ENCODE measurements at regions not wholly inside any gene's neighbourhood (a gene's known extent, or its start where the extent isn't known, plus 50 kb on each side); places are given as distances from the start of the nearest gene placed in this dataset.
"Not testable (repeated sequence)": the region's sequence is repeated elsewhere in the genome, so short reads cannot be mapped to it uniquely, and the experiment has no call there.

DNA sequence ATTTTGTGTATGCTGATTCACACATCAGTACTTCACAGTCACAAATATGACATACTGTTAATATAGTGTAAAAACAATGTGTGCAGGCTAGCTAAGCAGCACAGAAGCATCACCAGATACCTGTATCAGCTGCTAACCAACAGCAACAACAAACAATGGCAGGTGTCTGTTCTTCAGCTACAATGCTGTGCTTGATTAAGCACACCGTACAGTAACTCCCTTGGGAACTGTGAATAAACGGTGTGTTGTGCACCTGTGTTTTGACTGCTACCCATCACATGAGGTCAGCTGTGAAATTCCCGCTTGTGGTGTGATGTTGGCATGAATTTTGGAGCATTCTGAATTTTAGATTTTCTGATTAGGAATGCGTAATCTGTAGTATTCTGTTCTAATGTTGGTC is 379.7 kb upstream of the FAT1 start:
- Mint-ChIP-seq H3K4me3 (no peak overlapping the region), H3K4me1 (ENCODE audit: low read depth) (no peaks in the 10 kb centered on the region), H3K27ac (no peak overlapping the region), H3K9me3 (peaks cover 3% of the 10 kb centered on the region), H3K27me3 (ENCODE audit: low read depth) (no peaks in the 10 kb centered on the region), H3K36me3 (ENCODE audit: low read depth) (no peaks in the 10 kb centered on the region)

DNA sequence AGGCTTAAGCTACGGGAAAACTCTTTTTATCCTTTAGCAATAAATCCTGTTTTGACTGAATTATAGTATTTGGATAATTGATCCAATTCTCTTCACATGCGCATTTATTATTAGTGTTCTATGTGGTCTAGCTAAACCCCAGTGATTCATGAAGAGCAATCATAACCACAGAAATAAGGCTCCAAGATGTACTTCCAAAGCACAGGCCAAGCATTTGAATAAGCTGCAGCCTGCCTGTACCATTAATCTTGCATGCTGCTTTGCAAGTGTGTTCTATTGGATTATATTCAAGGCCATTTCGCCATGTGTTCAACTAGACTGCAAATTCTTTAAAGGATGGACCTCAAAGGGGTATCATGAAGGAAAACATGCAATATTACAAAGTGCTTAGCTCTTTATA is 385.2 kb upstream of the FAT1 start:
- Mint-ChIP-seq H3K27me3 (ENCODE audit: low read depth) (no peaks in the 10 kb centered on the region), H3K9me3 (peaks cover 9% of the 10 kb centered on the region), H3K4me1 (ENCODE audit: low read depth) (no peaks in the 10 kb centered on the region), H3K27ac (no peak overlapping the region), H3K36me3 (ENCODE audit: low read depth) (no peaks in the 10 kb centered on the region), H3K4me3 (no peak overlapping the region)

DNA sequence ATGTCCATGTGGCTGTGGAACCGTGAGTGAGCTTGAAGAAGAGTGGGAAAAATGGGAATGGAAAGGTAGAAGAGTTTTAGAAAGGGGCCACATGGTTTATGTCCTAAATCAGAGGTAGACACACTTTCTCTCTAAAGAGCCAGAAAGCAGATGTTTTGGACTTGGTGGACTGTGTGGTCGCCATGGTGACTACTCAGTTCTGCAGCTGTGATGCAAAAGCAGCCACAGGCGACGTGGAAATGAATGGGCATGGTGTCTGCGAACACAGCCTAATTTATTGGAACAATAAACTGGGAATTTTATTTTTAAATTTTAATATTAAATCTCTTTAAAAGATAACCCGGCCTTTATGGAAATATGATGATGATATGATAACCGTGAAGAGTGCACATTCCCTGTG is 386.0 kb upstream of the FAT1 start:
- Mint-ChIP-seq H3K4me1 (ENCODE audit: low read depth) (no peaks in the 10 kb centered on the region), H3K9me3 (peaks cover 9% of the 10 kb centered on the region), H3K27ac (no peak overlapping the region), H3K4me3 (no peak overlapping the region), H3K27me3 (ENCODE audit: low read depth) (no peaks in the 10 kb centered on the region), H3K36me3 (ENCODE audit: low read depth) (no peaks in the 10 kb centered on the region)

DNA sequence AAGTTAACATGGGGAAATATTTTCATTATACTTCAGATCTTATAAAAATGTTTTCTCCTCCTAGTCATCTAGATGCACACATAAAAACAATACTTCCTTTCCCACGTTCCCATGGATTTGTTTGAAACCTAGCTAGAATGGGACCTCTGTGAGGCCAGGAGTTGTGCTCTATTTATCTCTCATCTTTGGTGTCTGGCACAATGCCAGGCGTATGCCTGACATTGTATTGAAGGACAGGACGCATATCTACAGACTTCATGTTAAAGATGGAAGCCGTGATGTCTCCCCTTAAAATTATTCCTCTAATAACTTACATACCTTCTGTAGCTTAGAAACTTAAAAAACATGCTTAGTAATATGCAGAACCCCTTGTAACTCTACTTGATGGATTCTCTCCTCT is 394.5 kb upstream of the FAT1 start:
- Mint-ChIP-seq H3K27ac (no peak overlapping the region), H3K9me3 (peaks cover 7% of the 10 kb centered on the region), H3K4me3 (no peak overlapping the region), H3K36me3 (ENCODE audit: low read depth) (no peaks in the 10 kb centered on the region), H3K4me1 (ENCODE audit: low read depth) (no peaks in the 10 kb centered on the region), H3K27me3 (ENCODE audit: low read depth) (no peaks in the 10 kb centered on the region)

DNA sequence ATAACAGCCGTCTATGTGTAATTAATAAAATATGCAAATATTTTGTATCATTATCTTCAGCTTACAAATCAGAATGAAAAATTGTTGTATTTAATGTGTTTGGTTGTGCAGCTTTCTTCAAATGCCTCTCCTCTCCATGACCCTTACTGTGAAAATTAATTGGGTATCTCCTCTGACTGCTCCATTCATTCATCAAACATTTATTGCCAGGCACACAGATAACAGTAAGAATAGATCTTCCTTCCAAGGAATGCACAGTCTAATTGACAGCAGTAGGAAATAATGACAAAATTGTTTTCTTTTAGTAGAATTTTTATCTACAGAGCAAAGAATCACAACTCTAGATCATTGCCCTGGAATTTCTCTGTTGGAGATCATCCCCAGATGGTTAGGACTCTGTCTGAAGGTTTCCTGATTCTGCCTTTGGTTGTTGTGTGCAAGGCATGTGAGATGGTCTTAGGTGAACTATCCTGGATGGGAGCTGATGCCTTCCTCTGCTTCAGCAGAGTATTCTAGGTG is 395.0 kb upstream of the FAT1 start:
- H3K4me3 Mint-ChIP-seq: no peak overlapping the region
- H3K36me3 Mint-ChIP-seq (ENCODE audit: low read depth): no peaks in the 10 kb centered on the region
- no peaks in the 10 kb centered on the region for H3K27me3 Mint-ChIP-seq (ENCODE audit: low read depth)
- no peak overlapping the region for H3K27ac Mint-ChIP-seq
- no peaks in the 10 kb centered on the region for H3K4me1 Mint-ChIP-seq (ENCODE audit: low read depth)
- peaks cover 3% of the 10 kb centered on the region for H3K9me3 Mint-ChIP-seq

DNA sequence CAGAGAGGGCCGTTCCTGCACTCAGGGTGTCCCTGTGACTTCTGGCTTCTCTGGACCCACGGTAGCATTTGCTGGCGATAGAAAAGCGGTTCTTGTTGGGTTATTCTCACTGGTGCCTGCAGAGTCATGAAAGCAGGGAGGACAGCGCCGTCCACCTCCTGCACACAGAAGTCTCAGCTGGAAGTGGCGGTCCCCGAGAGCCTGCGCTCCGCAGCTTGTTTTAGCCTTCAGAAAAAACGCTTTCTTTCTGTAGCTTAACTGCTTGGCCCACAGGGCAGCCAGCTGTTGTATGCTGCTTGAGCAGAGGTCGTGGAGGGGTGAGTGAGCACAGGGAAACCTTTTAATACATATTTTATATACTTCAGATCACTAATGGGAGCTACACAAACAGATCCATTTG is 400.7 kb upstream of the FAT1 start:
- Mint-ChIP-seq H3K27ac (no peak overlapping the region), H3K9me3 (peaks cover 14% of the 10 kb centered on the region), H3K4me3 (no peak overlapping the region), H3K36me3 (ENCODE audit: low read depth) (no peaks in the 10 kb centered on the region), H3K4me1 (ENCODE audit: low read depth) (no peaks in the 10 kb centered on the region), H3K27me3 (ENCODE audit: low read depth) (no peaks in the 10 kb centered on the region)

DNA sequence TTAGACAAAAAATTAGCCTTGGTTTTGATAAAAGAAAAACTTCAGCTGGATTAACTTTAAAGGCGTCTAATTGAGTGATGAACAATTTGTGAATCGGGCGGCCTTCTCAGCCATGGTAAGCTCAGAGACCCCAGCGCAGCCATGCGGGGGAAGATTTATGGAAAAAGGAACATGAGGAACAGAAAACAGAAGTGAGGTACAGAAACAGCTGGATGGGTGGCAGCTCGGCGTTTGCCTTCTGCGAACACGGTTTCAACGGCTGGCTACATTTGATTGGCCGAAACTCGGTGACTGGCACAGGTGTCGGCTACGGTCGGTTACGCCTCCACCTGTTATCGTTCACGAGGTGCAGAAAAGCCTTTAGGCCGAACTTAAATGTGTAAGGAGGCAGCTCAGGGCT is 401.4 kb upstream of the FAT1 start:
- no peaks in the 10 kb centered on the region for H3K4me1 Mint-ChIP-seq (ENCODE audit: low read depth)
- no peak overlapping the region for H3K4me3 Mint-ChIP-seq
- no peak overlapping the region for H3K27ac Mint-ChIP-seq
- H3K27me3 Mint-ChIP-seq (ENCODE audit: low read depth): no peaks in the 10 kb centered on the region
- H3K36me3 Mint-ChIP-seq (ENCODE audit: low read depth): no peaks in the 10 kb centered on the region
- H3K9me3 Mint-ChIP-seq: peaks cover 19% of the 10 kb centered on the region

DNA sequence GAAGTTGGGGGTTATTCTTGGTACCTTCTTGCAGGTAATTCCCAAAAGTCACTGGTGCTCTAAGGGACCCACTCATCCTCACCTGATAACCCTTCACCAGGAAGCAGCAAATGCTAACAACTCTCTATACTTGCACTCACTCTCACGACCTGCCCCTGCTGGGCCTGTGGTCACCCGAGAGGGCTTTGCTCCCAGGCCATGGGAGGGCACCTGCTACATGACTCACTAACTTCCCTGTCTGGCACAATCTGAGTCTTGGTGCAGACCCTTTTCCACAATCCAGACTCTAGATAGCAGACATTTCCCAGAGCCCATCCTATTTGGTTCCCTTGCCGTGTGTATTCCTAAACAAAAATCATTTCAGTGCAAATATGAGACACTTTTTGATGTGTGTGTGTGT is 403.8 kb upstream of the FAT1 start:
- H3K4me1 Mint-ChIP-seq (ENCODE audit: low read depth): no peaks in the 10 kb centered on the region
- H3K36me3 Mint-ChIP-seq (ENCODE audit: low read depth): no peaks in the 10 kb centered on the region
- peaks cover 18% of the 10 kb centered on the region for H3K9me3 Mint-ChIP-seq
- no peak overlapping the region for H3K4me3 Mint-ChIP-seq
- no peak overlapping the region for H3K27ac Mint-ChIP-seq
- H3K27me3 Mint-ChIP-seq (ENCODE audit: low read depth): no peaks in the 10 kb centered on the region

DNA sequence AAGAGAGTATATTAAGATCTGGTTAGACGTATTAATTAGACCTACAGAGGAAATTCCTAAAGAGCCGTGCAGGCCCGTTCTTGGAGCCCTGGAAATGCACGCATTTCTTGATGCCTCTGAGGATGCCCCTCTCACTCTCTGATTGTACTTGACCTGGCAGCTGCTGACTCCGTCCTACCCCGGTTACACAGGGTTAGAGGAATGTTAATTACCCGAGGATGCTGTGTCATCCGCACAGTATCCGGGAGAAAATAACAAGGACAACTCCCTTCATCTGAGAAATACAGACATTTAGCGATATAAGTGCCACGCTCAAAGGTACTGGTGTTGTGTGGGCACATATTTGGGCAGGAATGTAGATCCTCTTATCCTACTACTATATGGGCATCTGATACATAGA is 404.6 kb upstream of the FAT1 start:
- H3K27me3 Mint-ChIP-seq (ENCODE audit: low read depth): no peaks in the 10 kb centered on the region
- no peaks in the 10 kb centered on the region for H3K36me3 Mint-ChIP-seq (ENCODE audit: low read depth)
- no peaks in the 10 kb centered on the region for H3K4me1 Mint-ChIP-seq (ENCODE audit: low read depth)
- H3K9me3 Mint-ChIP-seq: peaks cover 18% of the 10 kb centered on the region
- no peak overlapping the region for H3K27ac Mint-ChIP-seq
- H3K4me3 Mint-ChIP-seq: no peak overlapping the region

DNA sequence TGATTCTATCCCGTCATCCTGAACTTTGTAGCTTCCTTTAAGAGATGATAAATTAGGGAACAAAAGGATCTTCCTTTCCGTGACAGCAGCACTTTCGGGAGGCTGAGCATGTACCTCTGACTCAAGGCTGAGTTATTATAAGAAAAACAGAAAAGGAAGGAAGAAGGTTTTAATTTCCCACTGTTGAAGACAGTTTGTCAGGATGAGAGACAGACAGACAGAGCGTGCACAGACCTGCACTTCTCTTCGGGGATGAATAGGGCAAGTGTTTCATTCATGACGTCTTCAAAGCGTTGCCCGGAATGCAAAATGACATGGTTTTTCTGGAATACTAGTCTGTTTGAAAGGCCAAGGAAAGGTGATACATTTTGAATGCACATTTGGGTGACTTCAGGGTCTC is 405.3 kb upstream of the FAT1 start:
- H3K4me3 Mint-ChIP-seq: no peak overlapping the region
- H3K27ac Mint-ChIP-seq: no peak overlapping the region
- H3K9me3 Mint-ChIP-seq: peaks cover 18% of the 10 kb centered on the region
- H3K4me1 Mint-ChIP-seq (ENCODE audit: low read depth): no peaks in the 10 kb centered on the region
- H3K36me3 Mint-ChIP-seq (ENCODE audit: low read depth): no peaks in the 10 kb centered on the region
- H3K27me3 Mint-ChIP-seq (ENCODE audit: low read depth): no peaks in the 10 kb centered on the region

DNA sequence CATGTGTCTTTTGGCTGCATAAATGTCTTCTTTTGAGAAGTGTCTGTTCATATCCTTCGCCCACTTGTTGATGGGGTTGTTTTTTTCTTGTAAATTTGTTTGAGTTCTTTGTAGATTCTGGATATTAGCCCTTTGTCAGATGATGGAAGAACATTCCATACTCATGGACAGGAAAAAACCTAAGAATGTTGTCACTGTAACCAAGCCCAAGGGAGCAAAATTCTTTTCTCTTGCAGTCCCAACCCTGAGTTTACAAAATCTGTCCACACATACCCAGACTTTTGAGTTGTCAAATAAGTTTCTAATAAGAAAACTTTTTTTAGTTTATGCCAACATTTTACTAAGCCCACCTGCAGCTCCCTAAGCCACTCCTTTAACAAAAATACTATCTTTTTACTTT is 408.2 kb upstream of the FAT1 start:
- not testable (repeated sequence) for H3K27ac Mint-ChIP-seq; H3K36me3 Mint-ChIP-seq (ENCODE audit: low read depth); H3K4me3 Mint-ChIP-seq; H3K27me3 Mint-ChIP-seq (ENCODE audit: low read depth); H3K4me1 Mint-ChIP-seq (ENCODE audit: low read depth)
- peaks cover 16% of the 10 kb centered on the region for H3K9me3 Mint-ChIP-seq

DNA sequence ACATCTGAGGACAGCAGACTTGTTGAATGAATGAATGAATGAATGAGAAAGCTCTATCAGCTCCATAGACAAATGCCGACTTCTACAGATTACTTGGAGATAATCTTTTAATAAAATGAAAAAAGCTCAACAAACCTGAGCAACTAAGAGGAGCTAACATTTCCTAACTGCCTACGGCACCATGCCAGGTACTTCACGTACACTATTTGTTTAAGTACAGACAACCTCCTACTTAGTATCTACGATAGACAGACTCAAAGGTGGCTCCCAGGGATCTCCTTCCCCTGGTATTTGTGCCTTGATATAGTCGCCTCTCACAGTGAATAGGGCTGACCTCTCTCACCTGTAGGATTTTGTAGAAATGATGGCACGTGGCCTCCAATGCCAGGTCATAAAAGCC is 412.2 kb upstream of the FAT1 start:
- H3K9me3 Mint-ChIP-seq: peaks cover 4% of the 10 kb centered on the region
- H3K4me1 Mint-ChIP-seq (ENCODE audit: low read depth): no peaks in the 10 kb centered on the region

DNA sequence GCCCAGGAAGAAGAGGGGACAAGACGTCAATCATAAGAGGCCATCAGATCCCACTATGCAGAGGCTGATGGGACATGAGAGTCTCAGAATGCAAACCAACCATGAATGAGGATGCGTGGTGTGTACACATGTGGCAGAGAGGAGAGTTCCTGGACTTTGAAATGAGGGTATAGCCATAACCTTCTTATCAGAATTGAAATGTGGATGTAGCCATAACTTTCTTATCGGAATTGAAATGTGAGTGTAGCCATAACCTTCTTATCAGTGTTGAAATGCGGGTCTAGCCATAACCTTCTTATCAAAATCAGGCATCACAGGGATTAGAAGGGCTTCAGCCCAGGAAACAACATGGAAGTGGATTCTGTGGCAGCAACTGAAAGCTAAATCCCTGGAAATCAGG is 415.5 kb upstream of the FAT1 start:
- no peaks in the 10 kb centered on the region for H3K36me3 Mint-ChIP-seq (ENCODE audit: low read depth)
- no peak overlapping the region for H3K27ac Mint-ChIP-seq
- no peak overlapping the region for H3K4me3 Mint-ChIP-seq
- no peaks in the 10 kb centered on the region for H3K4me1 Mint-ChIP-seq (ENCODE audit: low read depth)
- no peaks in the 10 kb centered on the region for H3K27me3 Mint-ChIP-seq (ENCODE audit: low read depth)
- H3K9me3 Mint-ChIP-seq: peaks cover 4% of the 10 kb centered on the region

More for the DNA sequence above, 412.2 kb upstream of the FAT1 start:
- Mint-ChIP-seq H3K4me3 (no peak overlapping the region), H3K36me3 (ENCODE audit: low read depth) (no peaks in the 10 kb centered on the region), H3K27me3 (ENCODE audit: low read depth) (no peaks in the 10 kb centered on the region), H3K27ac (no peak overlapping the region)

DNA sequence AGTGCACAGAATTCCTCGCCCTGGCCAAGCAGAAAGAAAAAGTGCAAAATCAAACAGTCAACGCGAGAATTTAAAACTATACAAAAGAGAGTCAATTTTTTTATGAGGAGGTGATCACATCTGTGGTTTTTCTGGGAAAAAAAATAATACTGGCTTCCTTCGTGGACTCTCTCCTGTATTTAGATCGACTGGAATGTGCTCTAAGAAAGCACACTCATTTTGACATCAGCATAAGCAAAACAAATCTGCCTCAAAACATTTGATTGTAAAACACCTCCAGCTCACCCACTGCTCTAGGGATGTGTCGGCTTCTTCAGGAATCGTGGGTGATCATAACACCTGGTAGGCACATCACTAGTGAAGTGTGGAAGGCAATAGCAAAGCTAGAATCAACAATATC is 417.4 kb upstream of the FAT1 start:
- no peaks in the 10 kb centered on the region for H3K27me3 Mint-ChIP-seq (ENCODE audit: low read depth)
- peaks cover 4% of the 10 kb centered on the region for H3K9me3 Mint-ChIP-seq
- no peaks in the 10 kb centered on the region for H3K4me1 Mint-ChIP-seq (ENCODE audit: low read depth)
- H3K4me3 Mint-ChIP-seq: no peak overlapping the region
- H3K36me3 Mint-ChIP-seq (ENCODE audit: low read depth): no peaks in the 10 kb centered on the region
- H3K27ac Mint-ChIP-seq: no peak overlapping the region

DNA sequence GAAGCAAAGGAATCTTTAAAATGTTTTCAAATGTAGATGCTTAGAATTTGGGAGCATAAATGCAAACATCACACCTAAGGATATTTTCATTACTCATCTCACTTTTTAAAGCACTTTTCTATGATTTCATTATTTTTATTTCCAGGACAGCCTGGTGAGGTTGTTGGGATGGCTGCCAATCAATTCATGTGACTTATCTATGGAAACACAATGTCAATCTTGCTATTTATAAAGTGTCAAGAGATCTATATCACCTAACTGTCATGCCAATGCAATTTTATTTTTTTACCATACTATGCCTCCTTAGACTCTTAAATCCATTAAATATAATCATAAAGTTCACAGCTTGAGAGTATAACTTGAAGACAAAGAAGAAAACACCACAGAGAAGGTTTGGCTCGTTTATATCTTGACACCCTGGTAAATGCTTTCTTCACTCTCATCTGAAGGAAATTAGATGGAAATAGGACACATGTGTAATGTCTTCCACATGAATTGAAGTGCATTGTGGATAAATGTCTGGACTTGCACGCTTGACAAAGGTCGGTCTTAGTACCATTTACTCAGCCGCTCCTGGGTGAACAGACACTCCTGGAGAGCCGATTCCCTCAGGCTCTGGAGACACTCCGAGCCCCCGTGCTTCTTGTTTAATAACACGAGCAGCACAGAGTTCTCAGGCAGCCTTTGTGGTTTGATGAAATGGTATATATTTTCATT is 425.7 kb upstream of the FAT1 start:
- H3K27ac Mint-ChIP-seq: no peak overlapping the region
- H3K4me3 Mint-ChIP-seq: no peak overlapping the region

More for the DNA sequence above, 425.7 kb upstream of the FAT1 start:
- Mint-ChIP-seq H3K4me1 (ENCODE audit: low read depth) (no peaks in the 10 kb centered on the region), H3K9me3 (no peaks in the 10 kb centered on the region), H3K36me3 (ENCODE audit: low read depth) (no peaks in the 10 kb centered on the region), H3K27me3 (ENCODE audit: low read depth) (no peaks in the 10 kb centered on the region)

Data from T-helper 1 cell treated with Interleukin-12 subunit alpha and Interleukin-12 subunit beta and Interleukin-4 antibody, amounts not matched to agents 30 μg/mL and 1 μg/mL, for 36 hours (primary cell).